HG02885 (cell line): ENCODE measurements at regions not wholly inside any gene's neighbourhood (a gene's known extent, or its start where the extent isn't known, plus 50 kb on each side); places are given as distances from the start of the nearest gene placed in this dataset.

Source experiments
- ATAC-seq: cut with Tn5 transposase; IDR thresholded peaks from one replicate; pipeline ENCODE4 v1.9.1; 2021; ENCODE audit warnings: mild to moderate bottlenecking; ENCODE audit not compliant: unreplicated experiment, poor library complexity

- no peak for ATAC-seq
These were observed 321.2 kb upstream of the NBEA start for GRCh38 chr13:34620862-34621261.

DNA sequence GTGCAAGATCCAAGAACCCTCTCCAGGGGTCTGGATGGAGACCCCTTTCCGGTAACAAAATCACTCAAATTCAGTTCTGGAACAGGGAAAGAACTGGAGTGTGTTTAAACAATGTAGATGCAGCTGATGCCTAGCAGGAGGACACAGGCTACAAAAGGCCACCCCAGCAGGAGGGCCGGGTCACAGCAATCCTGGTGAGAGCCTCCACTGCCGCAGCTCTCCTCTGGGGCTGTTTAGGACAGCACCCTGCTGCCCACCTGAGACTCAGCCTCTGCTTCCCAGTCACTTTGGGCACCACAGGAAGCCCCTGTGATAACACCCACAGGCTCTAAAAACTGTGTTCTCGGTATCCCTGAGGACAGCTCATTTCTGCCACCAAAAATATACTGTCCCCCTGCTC lies 318.7 kb upstream of the NBEA start:
- no peak for ATAC-seq

- no peak for ATAC-seq
These were observed 314.4 kb upstream of the NBEA start for GRCh38 chr13:34627509-34628208.

- ATAC-seq, result no peak
These were observed 313.8 kb upstream of the NBEA start for GRCh38 chr13:34628209-34628682.

GRCh38 chr13:34634448-34634847 lies 307.6 kb upstream of the NBEA start:
- ATAC-seq, result no peak

DNA sequence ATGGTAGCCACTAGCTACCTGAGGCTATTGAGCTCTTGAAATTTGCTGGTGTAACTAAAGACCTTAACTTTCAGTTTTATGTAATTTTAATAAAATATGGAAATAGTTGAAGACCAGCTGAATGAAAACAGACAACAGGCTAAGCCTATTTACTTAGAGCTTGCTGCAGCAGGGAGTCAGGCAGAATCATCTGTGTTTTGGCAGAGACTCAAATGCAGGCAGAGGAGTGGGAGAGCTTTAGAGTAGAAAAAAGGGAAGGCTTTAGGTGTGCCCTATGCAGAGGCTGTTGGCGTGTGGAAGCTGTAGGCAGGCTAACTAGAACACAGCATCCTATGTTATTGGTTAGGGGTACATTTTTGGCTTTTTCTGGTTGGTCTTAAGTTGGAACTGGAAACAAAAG lies 304.9 kb upstream of the NBEA start:
- no peak for ATAC-seq

DNA sequence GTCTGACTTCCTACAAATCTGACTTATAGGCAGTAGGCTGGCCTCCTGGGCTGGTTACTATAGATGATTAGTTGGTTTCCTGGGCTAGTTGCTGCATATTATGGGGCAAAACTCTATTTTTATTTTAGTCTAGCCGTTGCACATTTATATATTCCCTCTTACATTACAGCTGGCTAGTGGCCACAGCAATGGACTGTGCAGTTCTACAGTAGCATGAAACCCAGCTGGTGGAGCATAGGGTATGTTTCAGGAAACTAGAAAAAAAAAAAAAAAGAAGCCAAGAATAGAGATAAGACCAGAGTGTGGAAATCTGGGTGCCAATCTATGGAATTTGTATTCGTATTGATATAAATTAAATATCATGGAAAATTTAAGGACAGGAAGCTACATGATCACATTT lies 304.4 kb upstream of the NBEA start:
- ATAC-seq, result no peak

- no peak for ATAC-seq
These were observed 303.2 kb upstream of the NBEA start for GRCh38 chr13:34638897-34639296.

GRCh38 chr13:34640179-34640992 lies 301.7 kb upstream of the NBEA start:
- no peak for ATAC-seq

DNA sequence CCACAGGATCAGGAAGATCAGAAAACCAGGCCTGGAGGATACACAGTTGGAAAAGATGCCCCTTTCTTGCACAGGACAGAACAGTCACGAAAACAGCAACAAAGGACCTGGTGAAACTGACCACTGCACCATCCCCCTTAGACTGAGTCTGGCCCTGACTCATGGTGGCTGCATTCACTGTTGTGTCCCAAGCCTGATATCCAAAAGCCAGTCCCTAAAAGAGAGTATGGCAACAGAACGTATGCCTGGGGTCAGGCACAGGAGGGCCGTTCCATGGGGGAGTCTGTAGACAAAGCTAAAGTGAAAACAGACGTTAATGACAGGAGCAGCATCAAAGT lies 301.1 kb upstream of the NBEA start:
- no peak for ATAC-seq

DNA sequence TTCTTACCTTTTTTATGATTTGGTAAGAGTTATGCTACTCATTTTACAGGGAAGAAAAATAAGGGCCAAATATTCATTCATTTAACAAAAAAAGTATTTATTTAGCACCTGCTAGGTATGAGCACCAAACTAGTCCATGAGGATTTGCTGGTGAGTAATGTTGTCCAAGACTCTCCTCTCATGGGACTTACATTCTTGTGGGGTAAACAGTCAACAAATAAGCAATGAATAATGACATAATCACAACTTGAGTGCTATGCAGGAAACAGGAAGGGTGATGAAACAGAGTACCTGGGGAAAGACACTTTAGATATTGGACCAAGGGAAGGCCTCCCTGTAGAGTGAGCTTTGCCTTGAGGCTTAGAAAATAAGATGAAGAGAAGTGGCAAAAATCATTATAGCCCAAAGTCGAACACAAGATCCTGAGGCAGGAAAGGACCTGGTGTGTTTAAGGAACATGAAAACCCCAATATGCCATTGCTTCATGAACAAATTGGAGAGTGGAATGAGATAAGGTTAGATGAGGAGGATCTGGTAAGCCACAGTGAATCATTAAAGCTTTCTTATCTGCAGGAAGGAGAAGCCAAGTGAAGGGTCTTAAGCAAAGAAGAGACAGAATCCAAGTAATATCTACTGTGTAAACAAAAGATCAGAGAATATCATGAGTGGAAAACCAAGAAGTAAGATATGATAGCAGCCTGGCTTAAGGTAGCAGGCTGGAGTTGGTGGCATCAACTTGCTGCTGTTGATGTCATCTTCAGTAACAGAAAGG lies 294.5 kb upstream of the NBEA start:
- no peak for ATAC-seq

DNA sequence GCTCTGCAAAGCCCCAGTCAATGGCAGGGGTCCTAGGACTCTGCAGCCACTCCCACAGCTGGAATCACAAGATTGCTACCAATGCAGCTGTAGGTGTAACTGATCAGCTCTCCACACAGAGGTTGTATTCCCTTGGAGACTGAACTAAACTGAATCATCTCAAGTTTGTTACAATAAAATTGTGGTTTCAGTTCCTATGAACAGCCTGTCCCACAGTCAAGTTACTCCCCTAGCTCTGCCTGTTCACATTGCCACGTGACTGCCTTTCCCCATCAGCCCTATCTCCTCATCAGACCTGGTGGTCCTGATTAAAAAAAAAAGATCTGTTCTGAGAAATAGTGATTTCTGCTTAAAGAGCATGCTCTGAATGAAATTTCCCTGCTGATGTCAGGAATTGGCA lies 287.9 kb upstream of the NBEA start:
- ATAC-seq, result no peak

GRCh38 chr13:34654647-34655046 lies 287.4 kb upstream of the NBEA start:
- no peak for ATAC-seq

DNA sequence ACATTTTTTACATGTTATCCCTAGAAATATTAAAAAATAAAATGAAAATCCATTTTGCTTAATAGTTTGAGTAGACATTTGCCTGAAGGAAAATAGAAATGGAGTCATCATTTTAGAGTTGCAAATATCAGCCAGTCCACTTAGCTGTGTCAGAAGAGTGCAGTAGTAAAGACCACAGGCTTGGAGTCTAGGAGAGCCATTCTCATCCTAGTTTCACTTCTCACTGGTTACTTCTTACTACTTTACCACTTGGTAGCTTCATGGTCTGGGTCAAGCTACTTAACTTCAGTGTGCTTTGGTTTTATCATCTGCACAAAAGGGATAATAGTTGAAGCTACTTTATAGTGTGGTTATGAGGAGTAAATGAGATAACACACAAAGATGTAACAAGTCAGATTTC lies 286.5 kb upstream of the NBEA start:
- no peak for ATAC-seq

- ATAC-seq, result no peak
These were observed 284.4 kb upstream of the NBEA start for GRCh38 chr13:34657716-34658115.

- no peak for ATAC-seq
These were observed 274.5 kb upstream of the NBEA start for GRCh38 chr13:34667286-34668218.

GRCh38 chr13:34671137-34671536 lies 270.9 kb upstream of the NBEA start:
- ATAC-seq, result no peak

DNA sequence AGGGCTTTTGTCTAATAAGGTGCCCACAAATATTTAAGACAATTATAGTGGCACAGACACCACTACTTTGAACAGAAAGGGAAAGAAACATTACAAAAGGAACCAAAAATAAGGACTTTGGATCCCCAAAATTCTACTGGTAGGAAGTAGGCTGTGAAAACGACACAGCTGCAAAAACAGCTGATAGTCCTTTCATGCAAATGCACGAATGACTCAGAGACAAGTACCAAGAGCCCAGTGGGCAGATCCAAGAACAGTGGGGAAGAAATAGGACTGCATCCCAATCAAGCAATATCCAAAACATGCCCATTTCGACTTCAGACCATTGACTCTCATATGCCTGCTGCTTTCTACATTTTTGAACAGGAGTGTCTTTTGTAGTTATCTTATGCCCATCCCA lies 269.4 kb upstream of the NBEA start:
- ATAC-seq, result no peak

- ATAC-seq, result no peak
These were observed 266.4 kb upstream of the NBEA start for GRCh38 chr13:34675626-34676025.

GRCh38 chr13:34678154-34678553 lies 263.9 kb upstream of the NBEA start:
- ATAC-seq, result no peak
